Ovary (tissue), 7 donors: ENCODE measurements at regions not wholly inside any gene's neighbourhood (a gene's known extent, or its start where the extent isn't known, plus 50 kb on each side); places are given as distances from the start of the nearest gene placed in this dataset.

Experiments
- DNase-seq, 5 donors: peaks; one replicate each; pipeline ENCODE4 v3.0.0-alpha.2; 2019 to 2020
- H3K27ac ChIP-seq, 2 donors: fragments of 200-600 bp; one replicate each; pipeline versions ENCODE4 v1.5.1 to v1.8.0; 2019 to 2022
- H3K27me3 ChIP-seq: fragments of 200-600 bp; one replicate; pipeline ENCODE4 v1.8.0; 2022
- H3K36me3 ChIP-seq: fragments of 200-600 bp; sonication (generic); one replicate; pipeline ENCODE4 v1.5.1; 2019
- H3K4me1 ChIP-seq: one replicate; pipeline ENCODE4 v1.8.1; 2013; ENCODE audit warnings: mild to moderate bottlenecking, moderate library complexity; ENCODE audit not compliant: insufficient read depth
- H3K4me3 ChIP-seq: fragments of 200-600 bp; sonication (generic); one replicate; pipeline ENCODE4 v1.5.1; 2017
- H3K9me3 ChIP-seq, 2 donors: fragments of 200-600 bp in 1 of 2; sonication (generic) in 1 of 2; one replicate each; pipeline versions ENCODE4 v1.5.1 to v1.8.1; 2013 to 2019; ENCODE audit warnings: mild to moderate bottlenecking in 1 of 2, moderate library complexity in 1 of 2
- EP300 ChIP-seq: sonication (generic); formaldehyde crosslinking; IDR thresholded peaks from one replicate; pipeline ENCODE4 v1.6.1; 2017; ENCODE audit warnings: antibody characterized with exemption
- POLR2A ChIP-seq: fragments of 450-650 bp; IDR thresholded peaks from one replicate; pipeline ENCODE4 v1.6.1; 2017; ENCODE audit warnings: antibody characterized with exemption, mild to moderate bottlenecking, moderate library complexity
- WGBS, 3 donors: extraction: QIAGEN DNeasy Blood & Tissue Kit in 1 of 3; methylation state at CpG; one replicate each; pipeline versions ENCODE4 v1.1.5 to v1.1.7; 2013 to 2017; 5-methylcytosine and 5-hydroxymethylcytosine counted together
- intact Hi-C, 4 donors: fragments of 100-400 bp; cut with DNase I; formaldehyde crosslinking; loops; one replicate each; pipeline versions ENCODE4 v1.11.0 to v1.15.1; 2022 to 2023
- TF ChIP-seq, protein P1 (sequence below), 3 donors: fragments of 450-650 bp in 2 of 3; fragments of 200-600 bp in 1 of 3; IDR thresholded peaks; one replicate each; pipeline versions ENCODE4 v1.5.1 to v1.8.0; 2016 to 2022; ENCODE audit warnings: antibody characterized with exemption in 3 of 3, mild to moderate bottlenecking in 1 of 3
- donor health status: DM: no; HTN: no; CAD: no; lungs with moderate emphysema.
- donor health status: DM: no; HTN: no; CAD: no.
- donor health status: Bipolar disorder and iron deficiency.
- donor health status: DM: no; HTN: no; CAD: no.
- donor health status: DM: yes; HTN: yes; CAD: no.

DNA sequence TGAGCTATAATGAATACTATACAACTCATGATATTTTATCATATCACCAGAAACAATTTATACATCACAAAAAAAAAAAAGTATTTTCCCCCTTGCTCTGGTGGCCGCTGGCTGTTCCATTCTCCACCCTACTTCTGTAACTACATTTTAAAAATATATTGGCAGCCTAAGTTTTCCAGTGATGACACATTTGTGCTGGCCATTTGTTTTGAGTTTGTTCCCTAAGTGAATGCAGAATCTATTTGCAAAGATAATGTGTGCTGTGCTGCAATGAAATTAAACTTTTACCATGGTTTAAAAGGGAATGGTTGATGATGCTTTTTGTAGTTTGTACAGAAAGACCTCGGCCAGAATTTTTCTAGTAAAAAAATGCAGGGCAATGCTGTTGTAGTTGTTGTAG lies 1092.8 kb downstream of the TMTC2 start:
- Histone ChIP-seq H3K4me1 (no peaks in the 10 kb centered on the region), H3K27me3 (no peaks in the 10 kb centered on the region), H3K9me3 (no peaks in the 10 kb centered on the region), H3K27ac (no peak overlapping the region), H3K36me3 (no peaks in the 10 kb centered on the region), H3K4me3 (no peak overlapping the region)
- WGBS, 3 donors: 74 to 82% (median 76%) methylated on average over 2 of the region's 2 CpGs
- no peak for DNase-seq
- intact Hi-C loops: no loop called here
- TF ChIP-seq POLR2A: no peak
- TF ChIP-seq, protein P1, sequence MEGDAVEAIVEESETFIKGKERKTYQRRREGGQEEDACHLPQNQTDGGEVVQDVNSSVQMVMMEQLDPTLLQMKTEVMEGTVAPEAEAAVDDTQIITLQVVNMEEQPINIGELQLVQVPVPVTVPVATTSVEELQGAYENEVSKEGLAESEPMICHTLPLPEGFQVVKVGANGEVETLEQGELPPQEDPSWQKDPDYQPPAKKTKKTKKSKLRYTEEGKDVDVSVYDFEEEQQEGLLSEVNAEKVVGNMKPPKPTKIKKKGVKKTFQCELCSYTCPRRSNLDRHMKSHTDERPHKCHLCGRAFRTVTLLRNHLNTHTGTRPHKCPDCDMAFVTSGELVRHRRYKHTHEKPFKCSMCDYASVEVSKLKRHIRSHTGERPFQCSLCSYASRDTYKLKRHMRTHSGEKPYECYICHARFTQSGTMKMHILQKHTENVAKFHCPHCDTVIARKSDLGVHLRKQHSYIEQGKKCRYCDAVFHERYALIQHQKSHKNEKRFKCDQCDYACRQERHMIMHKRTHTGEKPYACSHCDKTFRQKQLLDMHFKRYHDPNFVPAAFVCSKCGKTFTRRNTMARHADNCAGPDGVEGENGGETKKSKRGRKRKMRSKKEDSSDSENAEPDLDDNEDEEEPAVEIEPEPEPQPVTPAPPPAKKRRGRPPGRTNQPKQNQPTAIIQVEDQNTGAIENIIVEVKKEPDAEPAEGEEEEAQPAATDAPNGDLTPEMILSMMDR (IDR thresholded peaks at IDR 0.05): no peak
- TF ChIP-seq EP300: no peak

DNA sequence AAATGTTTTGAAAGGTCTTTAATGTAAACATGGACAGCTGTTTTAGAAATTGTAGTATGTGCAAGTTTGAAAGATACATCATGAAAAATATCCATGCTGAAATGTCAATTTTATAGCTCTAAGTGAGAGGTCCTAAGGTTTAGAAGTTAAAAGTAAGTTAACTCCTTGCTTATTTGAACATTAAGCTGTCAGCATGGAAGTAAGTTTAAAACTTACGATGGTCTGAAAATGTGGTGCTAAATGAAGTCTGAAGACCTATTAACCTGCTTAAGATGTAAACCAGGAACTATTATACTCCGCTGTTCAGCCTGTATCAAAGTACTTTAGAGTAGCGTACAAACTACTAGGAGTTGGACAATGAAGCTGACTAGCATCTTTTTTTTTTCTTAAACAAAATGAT lies 1082.4 kb downstream of the TMTC2 start:
- TF ChIP-seq POLR2A: no peak
- TF ChIP-seq, protein P1 (IDR thresholded peaks at IDR 0.05): no peak
- TF ChIP-seq EP300: no peak

DNA sequence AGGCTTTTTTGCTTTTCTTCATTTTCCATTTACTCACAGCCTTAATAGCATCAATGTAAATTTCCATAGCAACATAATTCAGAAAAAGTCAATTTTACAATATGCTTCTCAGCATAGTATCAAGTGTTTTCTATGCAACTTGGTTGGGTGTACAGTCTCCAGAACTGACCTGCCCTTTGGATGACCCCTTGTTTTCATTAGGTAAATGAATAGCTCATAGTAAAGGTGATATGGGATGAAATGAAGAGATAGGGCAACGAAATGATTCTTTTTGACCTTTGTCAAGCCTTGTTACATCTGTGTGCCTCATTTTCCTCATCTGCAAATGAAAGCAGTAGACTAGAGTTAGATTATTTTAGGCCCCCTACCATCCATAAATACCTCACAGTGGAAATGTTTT lies 1081.0 kb downstream of the TMTC2 start:
- Histone ChIP-seq H3K27ac (no peak overlapping the region), H3K27me3 (no peaks in the 10 kb centered on the region), H3K36me3 (no peaks in the 10 kb centered on the region), H3K4me3 (no peak overlapping the region), H3K9me3 (no peaks in the 10 kb centered on the region), H3K4me1 (no peaks in the 10 kb centered on the region)
- TF ChIP-seq POLR2A (no peak), EP300 (no peak)
- TF ChIP-seq, protein P1 (IDR thresholded peaks at IDR 0.05): no peak
- intact Hi-C loops: no loop called here
- 28 to 37% (median 31%) methylated on average over 1 of the region's 1 CpG for WGBS, 3 donors
- no peak for DNase-seq

More for the DNA sequence above, 1082.4 kb downstream of the TMTC2 start:
- H3K27ac ChIP-seq: no peak overlapping the region
- intact Hi-C loops: no loop called here
- H3K36me3 ChIP-seq: no peaks in the 10 kb centered on the region
- H3K4me3 ChIP-seq: no peak overlapping the region
- 41 to 50% (median 45%) methylated on average over 3 of the region's 3 CpGs for WGBS, 3 donors
- no peaks in the 10 kb centered on the region for H3K4me1 ChIP-seq
- no peaks in the 10 kb centered on the region for H3K9me3 ChIP-seq
- no peak for DNase-seq
- no peaks in the 10 kb centered on the region for H3K27me3 ChIP-seq

DNA sequence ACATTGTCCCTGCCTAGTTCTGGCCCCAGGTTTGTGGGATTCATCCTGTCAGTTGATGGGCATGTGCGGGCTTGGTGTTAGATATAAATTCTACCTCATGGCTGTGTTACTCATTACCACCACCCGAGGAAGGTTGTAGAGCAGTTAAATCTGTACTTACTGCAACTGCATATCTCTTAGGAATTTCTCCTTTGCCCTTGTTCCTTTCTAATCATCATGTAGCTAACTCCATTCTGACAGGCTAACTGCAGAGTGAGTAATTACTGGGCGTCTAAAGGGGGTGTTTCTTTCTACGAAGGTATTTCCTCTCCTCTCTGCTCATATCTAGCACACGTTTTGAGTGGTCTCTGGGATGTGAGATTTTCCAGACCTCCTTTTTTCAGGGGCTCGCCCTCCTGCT lies 1076.7 kb downstream of the TMTC2 start:
- H3K4me1 ChIP-seq: no peaks in the 10 kb centered on the region
- H3K4me3 ChIP-seq: no peak overlapping the region
- intact Hi-C loops: no loop called here
- H3K27me3 ChIP-seq: no peaks in the 10 kb centered on the region
- TF ChIP-seq POLR2A (no peak), EP300 (no peak)
- TF ChIP-seq, protein P1 (IDR thresholded peaks at IDR 0.05): no peak
- no peaks in the 10 kb centered on the region for H3K9me3 ChIP-seq
- 25 to 46% (median 27%) methylated on average over 6 of the region's 6 CpGs for WGBS, 3 donors
- DNase-seq: no peak
- no peak overlapping the region for H3K27ac ChIP-seq
- no peaks in the 10 kb centered on the region for H3K36me3 ChIP-seq

DNA sequence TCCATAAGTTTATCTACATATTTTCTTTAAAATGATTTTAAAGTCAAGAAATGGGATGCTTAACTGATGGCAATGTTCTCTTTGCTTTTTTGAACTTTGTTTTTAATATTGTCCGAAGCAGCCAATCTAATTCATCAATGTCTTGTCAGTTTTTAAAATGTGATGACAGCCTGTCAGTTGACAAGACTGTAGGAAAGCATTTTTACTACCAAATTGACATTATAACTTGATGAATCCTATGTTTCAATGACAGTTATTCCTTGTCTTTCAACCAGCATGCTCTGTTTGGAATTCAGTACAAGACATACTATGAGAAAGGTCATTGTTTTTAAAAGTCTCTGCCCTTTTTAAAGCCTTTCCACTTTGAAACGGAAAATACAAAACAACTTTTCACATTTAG lies 1073.2 kb downstream of the TMTC2 start:
- Histone ChIP-seq H3K27ac (no peak overlapping the region), H3K4me3 (no peak overlapping the region), H3K9me3 (no peaks in the 10 kb centered on the region), H3K27me3 (no peaks in the 10 kb centered on the region), H3K36me3 (no peaks in the 10 kb centered on the region), H3K4me1 (no peaks in the 10 kb centered on the region)
- no peak for DNase-seq
- intact Hi-C loops: no loop called here
- 58 to 78% (median 65%) methylated on average over 2 of the region's 2 CpGs for WGBS, 3 donors
- TF ChIP-seq, protein P1 (IDR thresholded peaks at IDR 0.05): no peak
- TF ChIP-seq POLR2A (no peak), EP300 (no peak)
